ENCODE measurements at regions not wholly inside any gene's neighbourhood (a gene's known extent, or its start where the extent isn't known, plus 50 kb on each side); places are given as distances from the start of the nearest gene placed in this dataset.
"Not testable (repeated sequence)": the region's sequence is repeated elsewhere in the genome, so short reads cannot be mapped to it uniquely, and the experiment has no call there.

- DNase-seq (ENCODE audit: low read depth) = no peak
- TF ChIP-seq, protein P1, sequence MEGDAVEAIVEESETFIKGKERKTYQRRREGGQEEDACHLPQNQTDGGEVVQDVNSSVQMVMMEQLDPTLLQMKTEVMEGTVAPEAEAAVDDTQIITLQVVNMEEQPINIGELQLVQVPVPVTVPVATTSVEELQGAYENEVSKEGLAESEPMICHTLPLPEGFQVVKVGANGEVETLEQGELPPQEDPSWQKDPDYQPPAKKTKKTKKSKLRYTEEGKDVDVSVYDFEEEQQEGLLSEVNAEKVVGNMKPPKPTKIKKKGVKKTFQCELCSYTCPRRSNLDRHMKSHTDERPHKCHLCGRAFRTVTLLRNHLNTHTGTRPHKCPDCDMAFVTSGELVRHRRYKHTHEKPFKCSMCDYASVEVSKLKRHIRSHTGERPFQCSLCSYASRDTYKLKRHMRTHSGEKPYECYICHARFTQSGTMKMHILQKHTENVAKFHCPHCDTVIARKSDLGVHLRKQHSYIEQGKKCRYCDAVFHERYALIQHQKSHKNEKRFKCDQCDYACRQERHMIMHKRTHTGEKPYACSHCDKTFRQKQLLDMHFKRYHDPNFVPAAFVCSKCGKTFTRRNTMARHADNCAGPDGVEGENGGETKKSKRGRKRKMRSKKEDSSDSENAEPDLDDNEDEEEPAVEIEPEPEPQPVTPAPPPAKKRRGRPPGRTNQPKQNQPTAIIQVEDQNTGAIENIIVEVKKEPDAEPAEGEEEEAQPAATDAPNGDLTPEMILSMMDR (IDR thresholded peaks at IDR 0.05; ENCODE audit: control insufficient read depth, insufficient read depth, low read depth, low read length, missing control alignments) = no peak
- H3K4me3 ChIP-seq (ENCODE audit: control insufficient read depth, low read depth, low read length) = no peak overlapping the region
These were observed 154.6 kb upstream of the NRBF2 start for GRCh38 chr10:62978482-62978881.

GRCh38 chr10:62974795-62975194 is 158.3 kb upstream of the NRBF2 start:
- not testable (repeated sequence) for DNase-seq (ENCODE audit: low read depth); H3K4me3 ChIP-seq (ENCODE audit: control insufficient read depth, low read depth, low read length)

- DNase-seq (ENCODE audit: low read depth) = no peak
- H3K4me3 ChIP-seq (ENCODE audit: control insufficient read depth, low read depth, low read length) = no peak overlapping the region
- TF ChIP-seq, protein P1 (IDR thresholded peaks at IDR 0.05; ENCODE audit: control insufficient read depth, insufficient read depth, low read depth, low read length, missing control alignments) = no peak
These were observed 155.9 kb upstream of the EGR2 start for GRCh38 chr10:62972103-62972502.

- H3K4me3 ChIP-seq (ENCODE audit: control insufficient read depth, low read depth, low read length) = no peak overlapping the region
- TF ChIP-seq, protein P1 (IDR thresholded peaks at IDR 0.05; ENCODE audit: control insufficient read depth, insufficient read depth, low read depth, low read length, missing control alignments) = no peak
- no peak for DNase-seq (ENCODE audit: low read depth)
These were observed 147.9 kb upstream of the EGR2 start for GRCh38 chr10:62964026-62964425.

GRCh38 chr10:62961951-62962523 is 145.9 kb upstream of the EGR2 start:
- DNase-seq (ENCODE audit: low read depth) = no peak
- TF ChIP-seq, protein P1 (IDR thresholded peaks at IDR 0.05; ENCODE audit: control insufficient read depth, insufficient read depth, low read depth, low read length, missing control alignments) = no peak
- no peak overlapping the region for H3K4me3 ChIP-seq (ENCODE audit: control insufficient read depth, low read depth, low read length)

- DNase-seq (ENCODE audit: low read depth) = no peak
- H3K4me3 ChIP-seq (ENCODE audit: control insufficient read depth, low read depth, low read length) = no peak overlapping the region
- TF ChIP-seq, protein P1 (IDR thresholded peaks at IDR 0.05; ENCODE audit: control insufficient read depth, insufficient read depth, low read depth, low read length, missing control alignments) = no peak
These were observed 144.2 kb upstream of the EGR2 start for GRCh38 chr10:62960416-62960815.

- TF ChIP-seq, protein P1 (IDR thresholded peaks at IDR 0.05; ENCODE audit: control insufficient read depth, insufficient read depth, low read depth, low read length, missing control alignments) = no peak
- no peak for DNase-seq (ENCODE audit: low read depth)
- no peak overlapping the region for H3K4me3 ChIP-seq (ENCODE audit: control insufficient read depth, low read depth, low read length)
These were observed 143.4 kb upstream of the EGR2 start for GRCh38 chr10:62959553-62959952.
